CD14-positive monocyte (primary cell): ENCODE measurements at regions not wholly inside any gene's neighbourhood (a gene's known extent, or its start where the extent isn't known, plus 50 kb on each side); places are given as distances from the start of the nearest gene placed in this dataset.

Source experiments
- DNase-seq, 3 donors: peaks; one replicate each; pipeline ENCODE4 v3.0.0-alpha.2; 2011 to 2022
- H2AFZ ChIP-seq: 2 replicates; pipeline ENCODE4 v1.6.0; 2012; ENCODE audit warnings: mild to moderate bottlenecking, low read depth, low read length, inconsistent platforms; ENCODE audit not compliant: insufficient read depth, poor library complexity, severe bottlenecking
- H3K27ac ChIP-seq, 2 donors: 1 replicate in 1 of 2; 2 replicates in 1 of 2; pipeline ENCODE4 v1.5.1; 2012 to 2013; ENCODE audit warnings: low read length in 2 of 2, control low read depth in 1 of 2, inconsistent platforms in 1 of 2, low read depth in 1 of 2, mild to moderate bottlenecking in 1 of 2
- H3K27me3 ChIP-seq, 2 donors: one replicate each; pipeline versions ENCODE4 v1.6.0 to v1.6.1; 2011 to 2013; ENCODE audit warnings: low read length in 2 of 2; ENCODE audit not compliant: control insufficient read depth in 2 of 2, insufficient read depth in 2 of 2
- H3K36me3 ChIP-seq, 2 donors: replicated peaks in 1 of 2; 1 replicate in 1 of 2; 2 replicates in 1 of 2; pipeline versions ENCODE4 v1.5.1 to v1.6.1; 2012 to 2013; ENCODE audit warnings: low read length in 2 of 2, control low read depth in 1 of 2, inconsistent platforms in 1 of 2, mild to moderate bottlenecking in 1 of 2; ENCODE audit not compliant: insufficient read depth in 2 of 2, control insufficient read depth in 1 of 2
- H3K4me1 ChIP-seq, 2 donors: 1 replicate in 1 of 2; 2 replicates in 1 of 2; pipeline versions ENCODE4 v1.5.1 to v1.6.1; 2012 to 2013; ENCODE audit warnings: low read length in 2 of 2, control low read depth in 1 of 2, inconsistent platforms in 1 of 2, mild to moderate bottlenecking in 1 of 2, moderate library complexity in 1 of 2; ENCODE audit not compliant: insufficient read depth in 2 of 2, control insufficient read depth in 1 of 2
- H3K4me2 ChIP-seq: replicated peaks from 2 replicates; pipeline ENCODE3; 2012; ENCODE audit warnings: low read length, moderate library complexity, mild to moderate bottlenecking; ENCODE audit not compliant: poor library complexity, severe bottlenecking; ENCODE audit errors: extremely low read depth
- H3K4me3 ChIP-seq, 3 experiments: fragments of 200-600 bp in 1 of 3; sonication (generic) in 1 of 3; replicated peaks in 1 of 3; 1 replicate in 2 of 3; 2 replicates in 1 of 3; pipeline ENCODE4 v1.5.1; 2011 to 2013; ENCODE audit warnings: low read length in 3 of 3, mild to moderate bottlenecking in 3 of 3, control low read depth in 2 of 3, low read depth in 2 of 3, inconsistent platforms in 1 of 3, moderate library complexity in 1 of 3
- H3K79me2 ChIP-seq: 2 replicates; pipeline ENCODE4 v1.6.0; 2012; ENCODE audit warnings: mild to moderate bottlenecking, control low read depth, inconsistent platforms, low read length, moderate library complexity; ENCODE audit not compliant: insufficient read depth
- H3K9ac ChIP-seq: 2 replicates; pipeline ENCODE4 v1.6.0; 2017; ENCODE audit warnings: low read length, mild to moderate bottlenecking; ENCODE audit not compliant: insufficient read depth, poor library complexity, severe bottlenecking
- H3K9me3 ChIP-seq, 2 donors: replicated peaks in 1 of 2; 1 replicate in 1 of 2; 2 replicates in 1 of 2; pipeline versions ENCODE4 v1.5.1 to v1.6.1; 2012 to 2013; ENCODE audit warnings: low read length in 2 of 2, control low read depth in 1 of 2; ENCODE audit not compliant: control insufficient read depth in 1 of 2, insufficient read depth in 1 of 2
- H4K20me1 ChIP-seq: 2 replicates; pipeline ENCODE4 v1.6.0; 2012; ENCODE audit warnings: mild to moderate bottlenecking, low read length, control low read depth, moderate library complexity; ENCODE audit not compliant: insufficient read depth
- H3K27ac Mint-ChIP-seq, 7 donors: one replicate each; pipeline ENCODE4 v1.8.0; 2020; ENCODE audit warnings: mild to moderate bottlenecking in 7 of 7, mixed read lengths in 7 of 7, moderate library complexity in 6 of 7, inconsistent platforms in 2 of 7
- H3K27me3 Mint-ChIP-seq, 3 donors: one replicate each; pipeline ENCODE4 v1.8.0; 2021 to 2022; ENCODE audit warnings: low read depth in 3 of 3, mild to moderate bottlenecking in 3 of 3, mixed read lengths in 3 of 3, moderate library complexity in 3 of 3, inconsistent platforms in 1 of 3
- H3K36me3 Mint-ChIP-seq, 2 donors: one replicate each; pipeline ENCODE4 v1.8.0; 2020; ENCODE audit warnings: mixed read lengths in 2 of 2, inconsistent platforms in 1 of 2, mild to moderate bottlenecking in 1 of 2
- H3K4me1 Mint-ChIP-seq: one replicate; pipeline ENCODE4 v1.8.0; 2020; ENCODE audit warnings: mild to moderate bottlenecking, mixed read lengths
- H3K4me3 Mint-ChIP-seq, 2 donors: one replicate each; pipeline ENCODE4 v1.8.0; 2020; ENCODE audit warnings: mild to moderate bottlenecking in 2 of 2, mixed read lengths in 2 of 2, moderate library complexity in 1 of 2
- H3K9me3 Mint-ChIP-seq, 7 donors: one replicate each; pipeline ENCODE4 v1.8.0; 2020 to 2022; ENCODE audit warnings: mixed read lengths in 7 of 7, mild to moderate bottlenecking in 6 of 7, moderate library complexity in 6 of 7, inconsistent platforms in 2 of 7
- WGBS: methylation state at CpG from one replicate; pipeline ENCODE4 v1.1.5; 2013; ENCODE audit warnings: missing lambda C conversion rate; ENCODE audit not compliant: insufficient coverage; 5-methylcytosine and 5-hydroxymethylcytosine counted together
- intact Hi-C, 2 donors: fragments of 100-400 bp; cut with micrococcal nuclease; formaldehyde crosslinking; loops; one replicate each; pipeline versions ENCODE4 v1.15.0 to v1.15.1; 2023
- TF ChIP-seq, protein P1 (sequence below): fragments of 200-600 bp; IDR thresholded peaks from one replicate; pipeline ENCODE4 v1.8.0; 2022; ENCODE audit warnings: antibody characterized with exemption, mild to moderate bottlenecking

DNA sequence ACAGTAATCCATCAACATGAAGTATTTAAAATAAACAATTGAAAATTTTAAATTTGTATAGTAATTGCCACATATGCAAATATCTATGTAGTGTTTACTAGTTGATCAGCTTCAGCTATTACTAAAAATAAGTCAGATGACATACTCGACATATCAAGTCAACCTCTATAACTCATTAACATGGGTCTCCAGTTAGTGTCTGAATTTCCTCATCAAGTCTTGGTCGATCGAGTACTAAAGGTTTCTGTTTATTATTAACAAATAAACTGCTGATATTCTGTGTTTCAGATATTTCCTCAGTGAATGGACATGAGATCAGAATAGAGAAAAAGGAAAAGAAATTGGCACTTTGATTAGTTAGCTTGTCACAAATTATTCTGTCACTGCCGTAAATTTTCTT, 266.5 kb upstream of the ITGA1 start:
- H3K36me3 Mint-ChIP-seq, result no peaks in the 10 kb centered on the region
- H3K27ac Mint-ChIP-seq, result no peak overlapping the region
- H3K4me3 Mint-ChIP-seq, result no peak overlapping the region
- H3K36me3 ChIP-seq, result no peaks in the 10 kb centered on the region
- TF ChIP-seq, protein P1, sequence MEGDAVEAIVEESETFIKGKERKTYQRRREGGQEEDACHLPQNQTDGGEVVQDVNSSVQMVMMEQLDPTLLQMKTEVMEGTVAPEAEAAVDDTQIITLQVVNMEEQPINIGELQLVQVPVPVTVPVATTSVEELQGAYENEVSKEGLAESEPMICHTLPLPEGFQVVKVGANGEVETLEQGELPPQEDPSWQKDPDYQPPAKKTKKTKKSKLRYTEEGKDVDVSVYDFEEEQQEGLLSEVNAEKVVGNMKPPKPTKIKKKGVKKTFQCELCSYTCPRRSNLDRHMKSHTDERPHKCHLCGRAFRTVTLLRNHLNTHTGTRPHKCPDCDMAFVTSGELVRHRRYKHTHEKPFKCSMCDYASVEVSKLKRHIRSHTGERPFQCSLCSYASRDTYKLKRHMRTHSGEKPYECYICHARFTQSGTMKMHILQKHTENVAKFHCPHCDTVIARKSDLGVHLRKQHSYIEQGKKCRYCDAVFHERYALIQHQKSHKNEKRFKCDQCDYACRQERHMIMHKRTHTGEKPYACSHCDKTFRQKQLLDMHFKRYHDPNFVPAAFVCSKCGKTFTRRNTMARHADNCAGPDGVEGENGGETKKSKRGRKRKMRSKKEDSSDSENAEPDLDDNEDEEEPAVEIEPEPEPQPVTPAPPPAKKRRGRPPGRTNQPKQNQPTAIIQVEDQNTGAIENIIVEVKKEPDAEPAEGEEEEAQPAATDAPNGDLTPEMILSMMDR, result no peak
- no peak for DNase-seq
- no peak overlapping the region for H2AFZ ChIP-seq
- intact Hi-C loops, result no loop called here
- no peaks in the 10 kb centered on the region for H3K4me1 Mint-ChIP-seq
- no peak overlapping the region for H3K4me2 ChIP-seq
- peaks cover 3 to 8% of the 10 kb centered on the region in 2 donors for H3K9me3 ChIP-seq
- no peaks in the 10 kb centered on the region for H4K20me1 ChIP-seq
- no peak overlapping the region for H3K4me3 ChIP-seq
- no peak overlapping the region for H3K9ac ChIP-seq
- H3K9me3 Mint-ChIP-seq, result peaks cover 2 to 12% (median 3%) of the 10 kb centered on the region in 7 donors
- H3K27ac ChIP-seq, result no peak overlapping the region
- no peaks in the 10 kb centered on the region for H3K79me2 ChIP-seq
- H3K27me3 ChIP-seq, result no peaks in the 10 kb centered on the region
- no peaks in the 10 kb centered on the region for H3K4me1 ChIP-seq
- no CpG with 5 or more reads among the region's 4 CpGs for WGBS
- no peaks in the 10 kb centered on the region for H3K27me3 Mint-ChIP-seq

DNA sequence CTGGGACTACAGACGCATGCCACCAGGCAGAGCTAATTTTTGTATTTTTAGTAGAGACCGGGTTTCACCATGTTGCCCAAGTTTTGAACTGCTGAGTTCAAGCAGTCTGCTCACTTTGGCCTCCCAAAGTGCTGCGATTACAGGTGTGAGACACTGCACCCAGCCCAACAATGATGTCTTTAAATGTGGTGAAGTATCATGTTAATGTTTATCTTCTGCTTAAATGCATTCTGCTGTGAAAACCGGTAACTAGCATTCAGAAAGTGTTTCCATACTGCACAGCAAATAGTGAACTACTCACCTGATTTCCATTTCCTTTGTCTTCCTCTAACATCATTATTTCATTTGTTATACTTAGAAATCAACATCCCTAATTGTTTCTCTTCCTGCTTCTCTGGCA, 264.0 kb upstream of the ITGA1 start:
- intact Hi-C loops, result no loop called here
- Histone ChIP-seq H3K36me3 (no peaks in the 10 kb centered on the region), H3K9me3 (peaks cover 0 to 2% of the 10 kb centered on the region in 2 donors), H3K4me2 (no peak overlapping the region), H3K9ac (no peak overlapping the region), H3K4me3 (no peak overlapping the region), H4K20me1 (no peaks in the 10 kb centered on the region), H3K4me1 (no peaks in the 10 kb centered on the region), H2AFZ (no peak overlapping the region), H3K27ac (no peak overlapping the region), H3K79me2 (no peaks in the 10 kb centered on the region), H3K27me3 (no peaks in the 10 kb centered on the region)
- TF ChIP-seq, protein P1, result no peak
- H3K4me1 Mint-ChIP-seq, result no peaks in the 10 kb centered on the region
- no peaks in the 10 kb centered on the region for H3K36me3 Mint-ChIP-seq
- peaks cover 2 to 14% (median 4%) of the 10 kb centered on the region in 7 donors for H3K9me3 Mint-ChIP-seq
- H3K27ac Mint-ChIP-seq, result no peak overlapping the region
- H3K27me3 Mint-ChIP-seq, result no peaks in the 10 kb centered on the region
- 87% methylated on average over 2 of the region's 4 CpGs for WGBS
- DNase-seq, result no peak
- no peak overlapping the region for H3K4me3 Mint-ChIP-seq
